B cell (primary cell): ENCODE measurements at regions not wholly inside any gene's neighbourhood (a gene's known extent, or its start where the extent isn't known, plus 50 kb on each side); places are given as distances from the start of the nearest gene placed in this dataset.

Source experiments
- ATAC-seq: fragments of 200-7000 bp; cut with Tn5 transposase; one replicate; pipeline ENCODE4 v1.10.0; 2021; ENCODE audit warnings: low read depth, mild to moderate bottlenecking, moderate number of reproducible peaks, moderate library complexity
- CTCF ChIA-PET: fragments of 350-600 bp; sonication (Branson Sonifier 250); formaldehyde crosslinking; loops from one replicate; lab custom pipeline; 2021; ENCODE audit warnings: antibody characterized with exemption, inconsistent platforms; lab: Charles Lee
- POLR2A ChIA-PET: fragments of 350-600 bp; sonication (Branson Sonifier 250); formaldehyde crosslinking; loops from one replicate; lab custom pipeline; 2021; ENCODE audit warnings: antibody characterized with exemption; lab: Charles Lee
- DNase-seq: peaks from one replicate; pipeline ENCODE4 v3.0.0; 2013
- H2AFZ ChIP-seq: 2 replicates; pipeline ENCODE4 v1.6.1; 2012; ENCODE audit warnings: mild to moderate bottlenecking, low read depth, low read length; ENCODE audit not compliant: insufficient read depth, poor library complexity, severe bottlenecking
- H3K27ac ChIP-seq, 2 donors: 1 replicate in 1 of 2; 2 replicates in 1 of 2; pipeline ENCODE4 v1.5.1; 2012 to 2013; ENCODE audit warnings: low read length in 2 of 2, mild to moderate bottlenecking in 2 of 2, moderate library complexity in 1 of 2
- H3K27me3 ChIP-seq, 4 experiments: fragments of 200-600 bp in 1 of 4; sonication (generic) in 1 of 4; replicated peaks in 1 of 4; 1 replicate in 2 of 4; 2 replicates in 2 of 4; pipeline versions ENCODE4 v1.6.1 to v1.7.0; 2013 to 2016; ENCODE audit warnings: low read length in 3 of 4, mild to moderate bottlenecking in 2 of 4, mixed read lengths in 1 of 4, moderate library complexity in 1 of 4; ENCODE audit not compliant: insufficient read depth in 4 of 4, control insufficient read depth in 3 of 4; ENCODE audit errors: control extremely low read depth in 1 of 4
- H3K36me3 ChIP-seq, 2 experiments: replicated peaks in 1 of 2; 1 replicate in 1 of 2; 2 replicates in 1 of 2; pipeline versions ENCODE4 v1.6.1 to v1.7.1; 2013; ENCODE audit warnings: low read length in 1 of 2; ENCODE audit not compliant: insufficient read depth in 2 of 2, control insufficient read depth in 1 of 2; ENCODE audit errors: control extremely low read depth in 1 of 2, extremely low read depth in 1 of 2
- H3K4me1 ChIP-seq, 2 donors: fragments of 200-600 bp in 1 of 2; sonication (generic) in 1 of 2; 1 replicate in 1 of 2; 2 replicates in 1 of 2; pipeline versions ENCODE4 v1.5.1 to v1.6.1; 2013 to 2017; ENCODE audit warnings: low read length in 2 of 2; ENCODE audit not compliant: control insufficient read depth in 2 of 2, insufficient read depth in 2 of 2
- H3K4me2 ChIP-seq: replicated peaks from 2 replicates; pipeline ENCODE3; 2012; ENCODE audit warnings: mild to moderate bottlenecking, low read depth, low read length; ENCODE audit not compliant: poor library complexity, severe bottlenecking
- H3K4me3 ChIP-seq, 5 experiments: fragments of 200-600 bp in 1 of 5; sonication (generic) in 1 of 5; 1 replicate in 3 of 5; 2 replicates in 2 of 5; pipeline versions ENCODE4 v1.5.1 to v1.7.0; 2011 to 2016; ENCODE audit warnings: low read length in 4 of 5, mild to moderate bottlenecking in 4 of 5, low read depth in 2 of 5, control low read depth in 1 of 5, moderate library complexity in 1 of 5; ENCODE audit not compliant: insufficient read depth in 1 of 5; ENCODE audit errors: control extremely low read depth in 1 of 5, extremely low read depth in 1 of 5
- H3K79me2 ChIP-seq: fragments of 200-600 bp; sonication (generic); one replicate; pipeline ENCODE4 v1.6.0; 2016; ENCODE audit warnings: low read length; ENCODE audit not compliant: control insufficient read depth, insufficient read depth
- H3K9ac ChIP-seq: fragments of 200-600 bp; sonication (generic); 2 replicates; pipeline ENCODE4 v1.6.1; 2017; ENCODE audit warnings: mild to moderate bottlenecking, low read length, moderate library complexity
- H3K9me3 ChIP-seq, 3 donors: one replicate each; pipeline versions ENCODE4 v1.6.1 to v1.7.1; 2013; ENCODE audit warnings: low read length in 2 of 3; ENCODE audit not compliant: control insufficient read depth in 2 of 3, insufficient read depth in 1 of 3; ENCODE audit errors: control extremely low read depth in 1 of 3
- H4K20me1 ChIP-seq: 2 replicates; pipeline ENCODE4 v1.6.0; 2012; ENCODE audit warnings: mild to moderate bottlenecking, low read length; ENCODE audit not compliant: insufficient read depth, control insufficient read depth, poor library complexity, severe bottlenecking
- H3K27ac Mint-ChIP-seq: one replicate; pipeline ENCODE4 v1.8.0; 2021; ENCODE audit warnings: mixed read lengths
- H3K27me3 Mint-ChIP-seq: one replicate; pipeline ENCODE4 v1.8.0; 2021; ENCODE audit warnings: mixed read lengths
- H3K4me1 Mint-ChIP-seq: one replicate; pipeline ENCODE4 v1.8.0; 2021; ENCODE audit warnings: mixed read lengths
- H3K4me3 Mint-ChIP-seq: one replicate; pipeline ENCODE4 v1.8.0; 2021; ENCODE audit warnings: mixed read lengths
- H3K9me3 Mint-ChIP-seq: one replicate; pipeline ENCODE4 v1.8.0; 2022; ENCODE audit warnings: mixed read lengths; ENCODE audit not compliant: insufficient read depth
- EZH2 ChIP-seq: IDR thresholded peaks from 2 replicates; pipeline ENCODE4 v1.6.1; 2012; ENCODE audit warnings: borderline replicate concordance, low read depth, mild to moderate bottlenecking, moderate library complexity, low read length; ENCODE audit not compliant: insufficient read depth, poor library complexity, severe bottlenecking
- WGBS: methylation state at CpG from one replicate; pipeline ENCODE4 v1.1.5; 2013; ENCODE audit warnings: missing lambda C conversion rate; ENCODE audit not compliant: insufficient coverage; 5-methylcytosine and 5-hydroxymethylcytosine counted together
- intact Hi-C: fragments of 100-400 bp; cut with micrococcal nuclease; formaldehyde crosslinking; loops from one replicate; pipeline ENCODE4 v1.10.0; 2022
- TF ChIP-seq, protein P1 (sequence below): fragments of 200-600 bp; IDR thresholded peaks from one replicate; pipeline ENCODE4 v1.8.0; 2022; ENCODE audit warnings: antibody characterized with exemption, mild to moderate bottlenecking

GRCh38 chr5:40361378-40361777, 318.3 kb upstream of the PTGER4 start:
- no peaks in the 10 kb centered on the region for H3K27me3 ChIP-seq
- ChIA-PET POLR2A (no interaction called here), CTCF (no interaction called here)

DNA sequence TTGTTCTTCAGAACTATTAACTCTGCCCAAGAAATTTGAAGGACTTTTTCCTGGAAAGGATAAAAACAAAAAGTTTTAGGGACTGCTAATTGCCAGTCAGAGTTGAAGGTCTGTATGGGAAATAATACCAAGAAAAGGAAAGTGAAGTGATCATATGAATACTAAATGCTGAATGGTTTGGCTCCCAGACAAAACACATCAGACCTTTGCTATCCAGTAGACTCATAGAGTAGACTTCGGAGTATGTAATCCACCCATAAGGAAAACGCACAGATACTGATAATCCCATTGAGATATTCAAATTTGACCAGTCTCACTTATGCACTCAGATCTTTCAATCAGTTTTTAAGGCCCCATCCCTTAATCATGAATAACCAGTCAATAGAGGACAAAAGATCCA, 319.0 kb upstream of the PTGER4 start:
- H3K4me3 ChIP-seq: no peak overlapping the region
- no peak for TF ChIP-seq EZH2
- TF ChIP-seq, protein P1, sequence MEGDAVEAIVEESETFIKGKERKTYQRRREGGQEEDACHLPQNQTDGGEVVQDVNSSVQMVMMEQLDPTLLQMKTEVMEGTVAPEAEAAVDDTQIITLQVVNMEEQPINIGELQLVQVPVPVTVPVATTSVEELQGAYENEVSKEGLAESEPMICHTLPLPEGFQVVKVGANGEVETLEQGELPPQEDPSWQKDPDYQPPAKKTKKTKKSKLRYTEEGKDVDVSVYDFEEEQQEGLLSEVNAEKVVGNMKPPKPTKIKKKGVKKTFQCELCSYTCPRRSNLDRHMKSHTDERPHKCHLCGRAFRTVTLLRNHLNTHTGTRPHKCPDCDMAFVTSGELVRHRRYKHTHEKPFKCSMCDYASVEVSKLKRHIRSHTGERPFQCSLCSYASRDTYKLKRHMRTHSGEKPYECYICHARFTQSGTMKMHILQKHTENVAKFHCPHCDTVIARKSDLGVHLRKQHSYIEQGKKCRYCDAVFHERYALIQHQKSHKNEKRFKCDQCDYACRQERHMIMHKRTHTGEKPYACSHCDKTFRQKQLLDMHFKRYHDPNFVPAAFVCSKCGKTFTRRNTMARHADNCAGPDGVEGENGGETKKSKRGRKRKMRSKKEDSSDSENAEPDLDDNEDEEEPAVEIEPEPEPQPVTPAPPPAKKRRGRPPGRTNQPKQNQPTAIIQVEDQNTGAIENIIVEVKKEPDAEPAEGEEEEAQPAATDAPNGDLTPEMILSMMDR: no peak
- POLR2A ChIA-PET: no interaction called here
- H3K9ac ChIP-seq: no peak overlapping the region
- no peaks in the 10 kb centered on the region for H3K36me3 ChIP-seq
- ATAC-seq (no peak), DNase-seq (no peak)
- H3K27ac ChIP-seq: no peak overlapping the region
- no peaks in the 10 kb centered on the region for H3K9me3 ChIP-seq
- H3K4me1 Mint-ChIP-seq: peaks cover 5% of the 10 kb centered on the region
- no peak overlapping the region for H3K4me3 Mint-ChIP-seq
- WGBS: 93% methylated on average over 2 of the region's 2 CpGs
- intact Hi-C loops: no loop called here
- no peak overlapping the region for H3K27ac Mint-ChIP-seq
- CTCF ChIA-PET: no interaction called here
- no peaks in the 10 kb centered on the region for H3K27me3 ChIP-seq
- H4K20me1 ChIP-seq: no peaks in the 10 kb centered on the region
- H3K4me2 ChIP-seq: no peak overlapping the region
- no peaks in the 10 kb centered on the region for H3K79me2 ChIP-seq
- H2AFZ ChIP-seq: no peak overlapping the region
- H3K27me3 Mint-ChIP-seq: no peaks in the 10 kb centered on the region
- no peaks in the 10 kb centered on the region for H3K9me3 Mint-ChIP-seq
- H3K4me1 ChIP-seq: no peaks in the 10 kb centered on the region

More at GRCh38 chr5:40361378-40361777, 318.3 kb upstream of the PTGER4 start:
- H3K27me3 Mint-ChIP-seq: no peaks in the 10 kb centered on the region
- no peak overlapping the region for H3K4me3 ChIP-seq
- H3K4me1 Mint-ChIP-seq: peaks cover 5% of the 10 kb centered on the region
- no peaks in the 10 kb centered on the region for H3K36me3 ChIP-seq
- WGBS: no CpG with 5 or more reads among the region's 2 CpGs
- H2AFZ ChIP-seq: no peak overlapping the region
- no peaks in the 10 kb centered on the region for H3K9me3 Mint-ChIP-seq
- no peak overlapping the region for H3K4me2 ChIP-seq
- no peak for DNase-seq
- ATAC-seq: no peak
- H3K4me3 Mint-ChIP-seq: no peak overlapping the region
- no peaks in the 10 kb centered on the region for H3K4me1 ChIP-seq
- TF ChIP-seq, protein P1: no peak
- no peak for TF ChIP-seq EZH2
- H3K27ac Mint-ChIP-seq: no peak overlapping the region
- intact Hi-C loops: no loop called here
- no peak overlapping the region for H3K27ac ChIP-seq
- no peaks in the 10 kb centered on the region for H3K79me2 ChIP-seq
- H3K9ac ChIP-seq: no peak overlapping the region
- H4K20me1 ChIP-seq: no peaks in the 10 kb centered on the region
- no peaks in the 10 kb centered on the region for H3K9me3 ChIP-seq
